Effector memory CD4-positive, alpha-beta T cell (primary cell): ENCODE measurements at regions not wholly inside any gene's neighbourhood (a gene's known extent, or its start where the extent isn't known, plus 50 kb on each side); places are given as distances from the start of the nearest gene placed in this dataset.

Experiments used
- DNase-seq, 3 donors: peaks; one replicate each; pipeline ENCODE4 v3.0.0-alpha.2; 2020
- H3K27ac ChIP-seq: 2 replicates; pipeline ENCODE4 v1.7.0; 2013; ENCODE audit warnings: mild to moderate bottlenecking, low read length, moderate library complexity; ENCODE audit not compliant: insufficient read depth, poor library complexity, severe bottlenecking
- H3K27me3 ChIP-seq: replicated peaks from 2 replicates; pipeline ENCODE4 v1.7.0; 2013; ENCODE audit warnings: mild to moderate bottlenecking, low read length; ENCODE audit not compliant: insufficient read depth, control insufficient read depth, poor library complexity, severe bottlenecking
- H3K36me3 ChIP-seq: 2 replicates; pipeline ENCODE4 v1.7.0; 2013; ENCODE audit warnings: mild to moderate bottlenecking, low read length, moderate library complexity; ENCODE audit not compliant: control insufficient read depth, insufficient read depth
- H3K4me1 ChIP-seq: 2 replicates; pipeline ENCODE4 v1.7.0; 2013; ENCODE audit warnings: low read length, mild to moderate bottlenecking; ENCODE audit not compliant: control insufficient read depth, insufficient read depth, poor library complexity, severe bottlenecking
- H3K4me3 ChIP-seq: 2 replicates; pipeline ENCODE4 v1.7.0; 2013; ENCODE audit warnings: low read length, low read depth, mild to moderate bottlenecking; ENCODE audit not compliant: insufficient read depth, poor library complexity, severe bottlenecking
- H3K9me3 ChIP-seq: 2 replicates; pipeline ENCODE4 v1.7.0; 2013; ENCODE audit warnings: mild to moderate bottlenecking, low read length, moderate library complexity; ENCODE audit not compliant: control insufficient read depth

- Histone ChIP-seq H3K4me3 (no peak overlapping the region), H3K36me3 (no peaks in the 10 kb centered on the region), H3K4me1 (no peaks in the 10 kb centered on the region), H3K27ac (no peak overlapping the region), H3K9me3 (no peaks in the 10 kb centered on the region), H3K27me3 (no peaks in the 10 kb centered on the region)
- DNase-seq, result no peak
Observed at GRCh38 chr2:145026456-145027455, 506.8 kb upstream of the ZEB2 start.

- H3K9me3 ChIP-seq, result no peaks in the 10 kb centered on the region
- H3K4me3 ChIP-seq, result no peak overlapping the region
- no peaks in the 10 kb centered on the region for H3K27me3 ChIP-seq
- DNase-seq, result no peak
- no peaks in the 10 kb centered on the region for H3K4me1 ChIP-seq
- H3K27ac ChIP-seq, result no peak overlapping the region
- H3K36me3 ChIP-seq, result no peaks in the 10 kb centered on the region
Observed at GRCh38 chr2:145025382-145025781, 505.5 kb upstream of the ZEB2 start.

GRCh38 chr2:145023334-145023934 lies 503.5 kb upstream of the ZEB2 start:
- Histone ChIP-seq H3K4me1 (no peaks in the 10 kb centered on the region), H3K27ac (no peak overlapping the region), H3K36me3 (no peaks in the 10 kb centered on the region), H3K4me3 (no peak overlapping the region), H3K27me3 (no peaks in the 10 kb centered on the region), H3K9me3 (no peaks in the 10 kb centered on the region)
- DNase-seq, result no peak

- no peak for DNase-seq
- Histone ChIP-seq H3K27me3 (no peaks in the 10 kb centered on the region), H3K4me1 (no peaks in the 10 kb centered on the region), H3K27ac (no peak overlapping the region), H3K9me3 (no peaks in the 10 kb centered on the region), H3K4me3 (no peak overlapping the region), H3K36me3 (no peaks in the 10 kb centered on the region)
Observed at GRCh38 chr2:145022666-145023333, 502.9 kb upstream of the ZEB2 start.

GRCh38 chr2:145021962-145022665 lies 502.2 kb upstream of the ZEB2 start:
- H3K36me3 ChIP-seq, result no peaks in the 10 kb centered on the region
- no peaks in the 10 kb centered on the region for H3K4me1 ChIP-seq
- H3K27ac ChIP-seq, result no peak overlapping the region
- no peaks in the 10 kb centered on the region for H3K9me3 ChIP-seq
- no peak overlapping the region for H3K4me3 ChIP-seq
- H3K27me3 ChIP-seq, result no peaks in the 10 kb centered on the region
- no peak for DNase-seq

GRCh38 chr2:145020694-145021093 lies 500.8 kb upstream of the ZEB2 start:
- Histone ChIP-seq H3K4me1 (no peaks in the 10 kb centered on the region), H3K9me3 (no peaks in the 10 kb centered on the region), H3K36me3 (no peaks in the 10 kb centered on the region), H3K27ac (no peak overlapping the region), H3K4me3 (no peak overlapping the region), H3K27me3 (no peaks in the 10 kb centered on the region)
- DNase-seq, result no peak

GRCh38 chr2:145020139-145020538 lies 500.2 kb upstream of the ZEB2 start:
- DNase-seq, result no peak
- Histone ChIP-seq H3K9me3 (no peaks in the 10 kb centered on the region), H3K27ac (no peak overlapping the region), H3K36me3 (no peaks in the 10 kb centered on the region), H3K4me1 (no peaks in the 10 kb centered on the region), H3K27me3 (no peaks in the 10 kb centered on the region), H3K4me3 (no peak overlapping the region)

GRCh38 chr2:145018502-145018901 lies 498.6 kb upstream of the ZEB2 start:
- Histone ChIP-seq H3K4me3 (no peak overlapping the region), H3K4me1 (no peaks in the 10 kb centered on the region), H3K27ac (no peak overlapping the region), H3K36me3 (no peaks in the 10 kb centered on the region), H3K27me3 (no peaks in the 10 kb centered on the region), H3K9me3 (no peaks in the 10 kb centered on the region)
- no peak for DNase-seq

GRCh38 chr2:145017149-145017548 lies 497.2 kb upstream of the ZEB2 start:
- H3K9me3 ChIP-seq, result no peaks in the 10 kb centered on the region

More at GRCh38 chr2:145017149-145017548, 497.2 kb upstream of the ZEB2 start:
- no peaks in the 10 kb centered on the region for H3K27me3 ChIP-seq
- no peaks in the 10 kb centered on the region for H3K36me3 ChIP-seq
- no peak for DNase-seq
- no peak overlapping the region for H3K27ac ChIP-seq
- H3K4me1 ChIP-seq, result no peaks in the 10 kb centered on the region
- no peak overlapping the region for H3K4me3 ChIP-seq
